Suprapubic skin (tissue), 4 donors: ENCODE measurements at regions not wholly inside any gene's neighbourhood (a gene's known extent, or its start where the extent isn't known, plus 50 kb on each side); places are given as distances from the start of the nearest gene placed in this dataset.

Experiments used
- DNase-seq, 2 donors: peaks; one replicate each; pipeline ENCODE4 v3.0.0-alpha.2; 2019; ENCODE audit warnings: low spot score in 2 of 2
- H3K27ac ChIP-seq: fragments of 200-600 bp; sonication (generic); one replicate; pipeline ENCODE4 v1.5.1; 2019
- H3K27me3 ChIP-seq: fragments of 200-600 bp; sonication (generic); one replicate; pipeline ENCODE4 v1.5.1; 2019
- H3K36me3 ChIP-seq: fragments of 200-600 bp; sonication (generic); one replicate; pipeline ENCODE4 v1.5.1; 2019
- H3K4me1 ChIP-seq: fragments of 200-600 bp; sonication (generic); one replicate; pipeline ENCODE4 v1.5.1; 2019
- H3K4me3 ChIP-seq: fragments of 200-600 bp; sonication (generic); one replicate; pipeline ENCODE4 v1.5.1; 2019; ENCODE audit warnings: mild to moderate bottlenecking
- H3K9me3 ChIP-seq: fragments of 200-600 bp; sonication (generic); one replicate; pipeline ENCODE4 v1.5.1; 2019
- EP300 ChIP-seq: sonication (generic); formaldehyde crosslinking; IDR thresholded peaks from one replicate; pipeline ENCODE4 v1.6.1; 2017; ENCODE audit warnings: antibody characterized with exemption
- POLR2A ChIP-seq, 2 donors: fragments of 450-650 bp; IDR thresholded peaks; one replicate each; pipeline ENCODE4 v1.6.1; 2017; ENCODE audit warnings: antibody characterized with exemption in 2 of 2, mild to moderate bottlenecking in 2 of 2, moderate library complexity in 2 of 2
- POLR2AphosphoS5 ChIP-seq, 3 donors: sonication (generic); formaldehyde crosslinking; IDR thresholded peaks; one replicate each; pipeline ENCODE4 v1.6.1; 2017; ENCODE audit warnings: antibody characterized with exemption in 3 of 3
- WGBS: methylation state at CpG from one replicate; pipeline ENCODE4 v1.1.5; 2018; 5-methylcytosine and 5-hydroxymethylcytosine counted together
- TF ChIP-seq, protein P1 (sequence below), 2 donors: fragments of 200-600 bp in 1 of 2; fragments of 450-650 bp in 1 of 2; sonication (generic) in 1 of 2; IDR thresholded peaks; one replicate each; pipeline ENCODE4 v1.5.1; 2016 to 2019; ENCODE audit warnings: antibody characterized with exemption in 2 of 2, mild to moderate bottlenecking in 1 of 2, moderate library complexity in 1 of 2

DNA sequence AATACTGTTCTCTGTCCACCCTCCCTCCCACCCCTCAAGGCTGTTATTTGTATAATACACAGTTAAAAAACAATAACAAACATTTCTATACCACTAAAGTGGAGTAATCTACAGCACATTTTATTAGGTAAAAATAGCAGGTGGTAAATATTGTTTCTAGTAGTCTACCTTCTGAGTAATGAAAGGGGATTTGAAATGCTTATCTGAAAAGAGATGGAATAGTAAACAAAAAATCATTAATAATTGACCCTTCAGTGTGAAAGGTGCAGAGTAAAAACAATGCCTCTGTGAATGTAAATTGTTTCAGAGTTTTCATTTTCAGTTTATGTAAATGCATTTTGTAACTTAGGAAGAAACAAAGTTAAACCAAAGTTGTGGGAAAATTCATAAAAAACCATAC lies 321.2 kb downstream of the SLC16A7 start:
- DNase-seq, result no peak

DNA sequence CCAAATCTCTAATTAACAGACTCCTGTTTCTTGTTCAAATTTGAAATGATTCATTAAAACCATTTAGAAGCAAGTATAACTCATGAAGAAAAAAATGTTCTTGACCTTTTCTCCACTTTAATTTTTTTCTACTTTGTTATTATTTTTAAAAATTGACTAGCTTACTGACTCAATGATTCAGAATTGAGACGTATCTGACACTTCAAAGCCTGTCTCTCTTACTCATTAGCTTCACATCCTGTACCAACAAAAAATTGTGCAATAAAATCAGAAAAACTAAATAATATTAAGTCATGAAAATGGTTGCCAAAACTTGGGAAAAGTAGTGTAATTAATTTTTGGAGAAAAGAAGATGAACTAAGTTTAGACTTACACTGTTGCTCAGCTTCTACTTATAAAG lies 331.2 kb downstream of the SLC16A7 start:
- Histone ChIP-seq H3K27me3 (no peaks in the 10 kb centered on the region), H3K4me1 (no peaks in the 10 kb centered on the region), H3K4me3 (no peak overlapping the region), H3K27ac (no peak overlapping the region), H3K9me3 (no peaks in the 10 kb centered on the region), H3K36me3 (no peaks in the 10 kb centered on the region)
- 31% methylated on average over 1 of the region's 1 CpG for whole genome bisulfite sequencing
- TF ChIP-seq, protein P1, sequence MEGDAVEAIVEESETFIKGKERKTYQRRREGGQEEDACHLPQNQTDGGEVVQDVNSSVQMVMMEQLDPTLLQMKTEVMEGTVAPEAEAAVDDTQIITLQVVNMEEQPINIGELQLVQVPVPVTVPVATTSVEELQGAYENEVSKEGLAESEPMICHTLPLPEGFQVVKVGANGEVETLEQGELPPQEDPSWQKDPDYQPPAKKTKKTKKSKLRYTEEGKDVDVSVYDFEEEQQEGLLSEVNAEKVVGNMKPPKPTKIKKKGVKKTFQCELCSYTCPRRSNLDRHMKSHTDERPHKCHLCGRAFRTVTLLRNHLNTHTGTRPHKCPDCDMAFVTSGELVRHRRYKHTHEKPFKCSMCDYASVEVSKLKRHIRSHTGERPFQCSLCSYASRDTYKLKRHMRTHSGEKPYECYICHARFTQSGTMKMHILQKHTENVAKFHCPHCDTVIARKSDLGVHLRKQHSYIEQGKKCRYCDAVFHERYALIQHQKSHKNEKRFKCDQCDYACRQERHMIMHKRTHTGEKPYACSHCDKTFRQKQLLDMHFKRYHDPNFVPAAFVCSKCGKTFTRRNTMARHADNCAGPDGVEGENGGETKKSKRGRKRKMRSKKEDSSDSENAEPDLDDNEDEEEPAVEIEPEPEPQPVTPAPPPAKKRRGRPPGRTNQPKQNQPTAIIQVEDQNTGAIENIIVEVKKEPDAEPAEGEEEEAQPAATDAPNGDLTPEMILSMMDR (IDR thresholded peaks at IDR 0.05), result no peak
- TF ChIP-seq POLR2AphosphoS5 (IDR thresholded peaks at IDR 0.05) (no peak), POLR2A (IDR thresholded peaks at IDR 0.05) (no peak), EP300 (no peak)
- no peak for DNase-seq

More for the DNA sequence above, 321.2 kb downstream of the SLC16A7 start:
- Histone ChIP-seq H3K36me3 (no peaks in the 10 kb centered on the region), H3K27ac (no peak overlapping the region), H3K9me3 (no peaks in the 10 kb centered on the region), H3K27me3 (no peaks in the 10 kb centered on the region), H3K4me3 (no peak overlapping the region), H3K4me1 (no peaks in the 10 kb centered on the region)
- TF ChIP-seq EP300, result no peak

DNA sequence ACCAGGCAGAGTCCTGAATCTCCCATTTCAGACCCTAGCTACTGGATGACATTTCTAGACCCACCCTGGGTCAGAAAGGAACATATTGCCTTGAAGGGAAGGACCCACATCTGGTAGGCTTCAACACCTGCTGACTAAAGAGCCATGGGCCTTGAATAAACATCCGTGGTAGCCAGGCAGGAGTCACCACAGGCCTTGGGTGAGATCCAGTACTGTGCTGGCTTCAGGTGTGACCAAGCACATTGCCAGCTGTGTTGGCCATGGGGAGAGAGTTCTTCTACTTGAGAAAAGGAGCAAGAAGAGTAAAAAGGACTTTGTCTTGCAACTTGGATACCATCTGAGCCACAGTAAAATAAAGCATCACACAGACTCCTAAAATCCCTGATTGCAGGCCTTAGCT lies 332.6 kb downstream of the SLC16A7 start:
- WGBS, result 100% methylated on average over 1 of the region's 1 CpG
- Histone ChIP-seq H3K4me1 (no peaks in the 10 kb centered on the region), H3K27ac (no peak overlapping the region), H3K4me3 (no peak overlapping the region), H3K27me3 (no peaks in the 10 kb centered on the region), H3K36me3 (no peaks in the 10 kb centered on the region), H3K9me3 (peaks cover 6% of the 10 kb centered on the region)
- DNase-seq, result no peak
- no peak for TF ChIP-seq EP300
- no peak for TF ChIP-seq POLR2A (IDR thresholded peaks at IDR 0.05)
- TF ChIP-seq, protein P1 (IDR thresholded peaks at IDR 0.05), result no peak
- no peak for TF ChIP-seq POLR2AphosphoS5 (IDR thresholded peaks at IDR 0.05)

DNA sequence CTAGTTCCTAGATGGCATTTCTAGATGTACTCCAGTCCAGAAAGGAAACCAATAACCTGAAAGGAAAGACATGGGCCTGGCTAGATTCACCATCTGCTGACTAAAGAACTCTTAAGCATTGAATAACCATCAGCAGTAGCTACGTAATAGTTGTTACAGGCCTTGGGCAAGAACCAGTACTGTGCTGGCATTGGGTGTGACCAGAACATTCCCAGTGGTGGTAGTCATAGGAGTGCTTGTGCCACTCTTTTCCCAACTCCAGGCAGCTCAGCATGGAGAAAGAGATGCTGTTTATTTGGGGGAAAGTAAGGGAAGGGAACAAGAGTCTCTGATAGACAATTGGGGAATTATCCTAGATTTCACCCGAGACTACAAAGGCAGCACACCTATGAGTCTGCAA lies 333.3 kb downstream of the SLC16A7 start:
- no peak for DNase-seq
- H3K27ac ChIP-seq, result no peak overlapping the region
- peaks cover 6% of the 10 kb centered on the region for H3K9me3 ChIP-seq
- no peak overlapping the region for H3K4me3 ChIP-seq
- H3K4me1 ChIP-seq, result no peaks in the 10 kb centered on the region
- 74% methylated on average over 2 of the region's 2 CpGs for WGBS
- no peaks in the 10 kb centered on the region for H3K36me3 ChIP-seq
- H3K27me3 ChIP-seq, result no peaks in the 10 kb centered on the region
- TF ChIP-seq POLR2A (IDR thresholded peaks at IDR 0.05) (no peak), POLR2AphosphoS5 (IDR thresholded peaks at IDR 0.05) (no peak), EP300 (no peak)
- TF ChIP-seq, protein P1 (IDR thresholded peaks at IDR 0.05), result no peak

DNA sequence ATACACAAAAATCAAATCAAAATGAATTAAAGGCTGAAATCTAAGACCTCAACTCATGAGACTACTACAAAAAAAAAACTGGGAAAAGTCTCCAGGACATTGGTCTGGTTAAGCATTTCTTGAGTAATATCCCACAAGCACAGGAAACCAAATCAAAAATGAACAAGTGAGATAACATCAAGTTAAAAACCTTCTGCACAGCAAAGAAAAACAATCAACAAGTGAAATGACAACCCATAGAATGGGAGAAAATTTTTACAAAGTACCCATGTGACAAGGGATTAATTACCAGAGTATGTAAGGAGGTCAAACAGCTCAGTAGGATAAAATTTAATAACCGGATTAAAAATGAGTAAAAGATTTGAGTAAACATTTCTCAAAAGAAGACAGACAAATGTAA lies 338.7 kb downstream of the SLC16A7 start:
- Histone ChIP-seq H3K9me3 (peaks cover 6% of the 10 kb centered on the region), H3K36me3 (no peaks in the 10 kb centered on the region), H3K4me3 (no peak overlapping the region), H3K4me1 (no peaks in the 10 kb centered on the region), H3K27ac (no peak overlapping the region), H3K27me3 (no peaks in the 10 kb centered on the region)
- TF ChIP-seq EP300 (no peak), POLR2A (IDR thresholded peaks at IDR 0.05) (no peak), POLR2AphosphoS5 (IDR thresholded peaks at IDR 0.05) (no peak)
- TF ChIP-seq, protein P1 (IDR thresholded peaks at IDR 0.05), result no peak
- no peak for DNase-seq
- WGBS, result 96% methylated on average over 1 of the region's 1 CpG

DNA sequence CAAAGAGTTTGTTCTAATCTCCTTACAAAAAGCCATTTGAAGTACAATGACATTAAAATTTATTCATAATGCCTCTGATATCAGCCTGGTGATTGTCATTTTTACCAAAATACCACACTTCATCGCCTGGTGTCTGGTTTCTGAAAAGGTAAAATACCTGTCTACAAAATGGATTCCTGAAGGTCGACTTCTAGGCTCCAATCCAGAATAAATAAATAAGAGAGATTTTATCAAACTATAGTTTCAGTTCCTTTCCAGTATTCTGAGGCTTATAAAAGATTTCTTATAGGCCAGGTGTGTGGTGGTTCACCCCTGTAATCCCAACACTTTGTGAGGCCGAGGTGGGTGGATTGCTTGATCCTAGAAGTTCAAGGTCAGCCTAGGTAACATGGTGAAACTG lies 340.7 kb downstream of the SLC16A7 start:
- Histone ChIP-seq H3K9me3 (peaks cover 6% of the 10 kb centered on the region), H3K27me3 (no peaks in the 10 kb centered on the region), H3K4me1 (no peaks in the 10 kb centered on the region), H3K36me3 (no peaks in the 10 kb centered on the region), H3K4me3 (no peak overlapping the region), H3K27ac (no peak overlapping the region)
- no peak for DNase-seq
- TF ChIP-seq, protein P1 (IDR thresholded peaks at IDR 0.05), result no peak
- no peak for TF ChIP-seq EP300
- TF ChIP-seq POLR2AphosphoS5 (IDR thresholded peaks at IDR 0.05), result no peak
- TF ChIP-seq POLR2A (IDR thresholded peaks at IDR 0.05), result no peak
- WGBS, result 66% methylated on average over 3 of the region's 3 CpGs
